ENCODE measurements at regions not wholly inside any gene's neighbourhood (a gene's known extent, or its start where the extent isn't known, plus 50 kb on each side); places are given as distances from the start of the nearest gene placed in this dataset.

DNA sequence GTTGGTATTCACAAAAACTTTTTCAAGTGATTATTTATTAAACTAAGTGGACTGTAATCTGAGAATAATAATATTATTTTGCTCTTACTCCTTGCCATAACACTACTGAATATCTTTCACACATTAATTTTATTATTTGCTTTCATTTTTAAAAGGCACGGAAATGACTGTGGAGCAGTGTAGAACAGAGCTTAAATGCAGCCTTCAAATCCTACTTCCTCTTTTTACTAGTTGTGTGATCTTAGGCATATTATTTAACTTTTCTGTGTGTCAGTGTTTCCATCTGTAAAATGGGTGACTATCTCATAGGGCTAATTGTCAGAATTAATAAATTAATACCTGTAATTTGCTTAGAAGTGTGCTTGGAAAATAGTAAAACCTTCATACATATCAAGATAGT lies 55.5 kb upstream of the SLC8A1 start:
- no peak overlapping the region for H3K27ac ChIP-seq
- TF ChIP-seq ZFX (IDR thresholded peaks at IDR 0.05), result no peak
- TF ChIP-seq, protein P1, sequence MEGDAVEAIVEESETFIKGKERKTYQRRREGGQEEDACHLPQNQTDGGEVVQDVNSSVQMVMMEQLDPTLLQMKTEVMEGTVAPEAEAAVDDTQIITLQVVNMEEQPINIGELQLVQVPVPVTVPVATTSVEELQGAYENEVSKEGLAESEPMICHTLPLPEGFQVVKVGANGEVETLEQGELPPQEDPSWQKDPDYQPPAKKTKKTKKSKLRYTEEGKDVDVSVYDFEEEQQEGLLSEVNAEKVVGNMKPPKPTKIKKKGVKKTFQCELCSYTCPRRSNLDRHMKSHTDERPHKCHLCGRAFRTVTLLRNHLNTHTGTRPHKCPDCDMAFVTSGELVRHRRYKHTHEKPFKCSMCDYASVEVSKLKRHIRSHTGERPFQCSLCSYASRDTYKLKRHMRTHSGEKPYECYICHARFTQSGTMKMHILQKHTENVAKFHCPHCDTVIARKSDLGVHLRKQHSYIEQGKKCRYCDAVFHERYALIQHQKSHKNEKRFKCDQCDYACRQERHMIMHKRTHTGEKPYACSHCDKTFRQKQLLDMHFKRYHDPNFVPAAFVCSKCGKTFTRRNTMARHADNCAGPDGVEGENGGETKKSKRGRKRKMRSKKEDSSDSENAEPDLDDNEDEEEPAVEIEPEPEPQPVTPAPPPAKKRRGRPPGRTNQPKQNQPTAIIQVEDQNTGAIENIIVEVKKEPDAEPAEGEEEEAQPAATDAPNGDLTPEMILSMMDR (conservative IDR thresholded peaks at IDR 0.05), result no peak

DNA sequence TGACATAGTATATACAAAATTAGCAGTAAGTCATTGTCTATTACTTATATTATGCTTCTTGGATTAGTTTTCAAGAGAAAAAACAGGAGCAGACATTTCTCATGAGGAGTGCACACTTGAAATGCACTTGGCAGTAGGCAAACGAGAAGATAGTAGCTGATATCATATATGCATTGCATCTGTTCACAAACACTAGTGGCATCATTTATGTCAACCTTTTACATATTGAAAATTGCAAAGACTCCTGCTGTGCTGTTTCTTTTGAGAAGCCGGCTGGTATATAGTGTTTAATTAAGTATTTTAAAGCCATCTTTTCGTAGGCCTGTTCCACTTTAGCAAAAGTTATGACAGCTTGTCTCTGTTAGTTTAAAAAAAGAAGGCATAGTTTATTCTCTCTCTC lies 58.4 kb upstream of the SLC8A1 start:
- TF ChIP-seq, protein P1 (conservative IDR thresholded peaks at IDR 0.05), result no peak
- no peak for TF ChIP-seq ZFX (IDR thresholded peaks at IDR 0.05)
- no peak overlapping the region for H3K27ac ChIP-seq

DNA sequence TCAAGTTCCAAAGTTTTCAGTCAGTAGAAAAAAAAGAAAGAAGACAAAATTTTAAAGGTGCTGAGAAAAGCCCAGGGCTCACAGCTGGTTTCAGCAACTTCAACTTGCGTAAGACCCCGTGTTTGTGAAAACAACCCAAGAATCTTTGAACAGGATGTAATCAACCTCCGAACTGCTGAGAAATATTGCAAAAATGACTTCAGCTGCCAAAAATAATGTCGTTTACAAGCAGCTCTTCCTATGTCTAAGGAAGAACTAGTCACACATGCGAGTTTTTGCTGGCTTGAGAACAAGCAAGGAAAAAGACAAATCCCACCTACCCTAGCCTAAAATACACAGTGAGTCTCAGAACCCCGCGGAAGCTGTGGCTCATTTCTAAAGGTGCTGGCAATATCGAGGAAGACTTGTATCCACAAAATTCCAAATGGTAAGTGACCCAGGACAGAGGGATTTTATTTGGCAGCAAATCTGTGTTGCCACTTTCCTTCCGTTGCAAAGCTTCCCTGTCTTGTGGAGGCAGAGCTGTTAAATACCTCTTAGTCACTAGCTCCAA lies 59.8 kb upstream of the SLC8A1 start:
- no peak overlapping the region for H3K27ac ChIP-seq
- TF ChIP-seq, protein P1 (conservative IDR thresholded peaks at IDR 0.05), result no peak
- no peak for TF ChIP-seq ZFX (IDR thresholded peaks at IDR 0.05)

DNA sequence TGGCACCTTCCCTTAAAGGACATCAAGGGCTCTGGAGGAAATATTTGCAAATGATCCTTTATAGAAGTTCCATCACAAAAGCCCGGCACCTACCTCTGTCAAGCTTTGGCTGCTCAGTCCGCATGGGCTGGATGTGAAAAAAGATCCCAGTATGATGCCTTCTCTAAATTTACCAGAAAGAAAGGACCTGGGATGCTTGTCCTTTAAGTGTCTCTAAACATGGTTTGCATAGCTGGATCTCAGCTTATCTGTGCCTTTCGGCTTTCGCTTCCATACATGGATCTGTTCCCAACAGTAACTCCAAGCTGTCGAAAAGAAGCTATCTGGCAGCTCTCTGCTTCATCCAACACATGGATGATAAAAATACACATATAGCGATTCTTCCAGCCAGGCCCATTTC lies 60.4 kb upstream of the SLC8A1 start:
- no peak overlapping the region for H3K27ac ChIP-seq
- TF ChIP-seq ZFX (IDR thresholded peaks at IDR 0.05), result no peak
- TF ChIP-seq, protein P1 (conservative IDR thresholded peaks at IDR 0.05), result no peak

DNA sequence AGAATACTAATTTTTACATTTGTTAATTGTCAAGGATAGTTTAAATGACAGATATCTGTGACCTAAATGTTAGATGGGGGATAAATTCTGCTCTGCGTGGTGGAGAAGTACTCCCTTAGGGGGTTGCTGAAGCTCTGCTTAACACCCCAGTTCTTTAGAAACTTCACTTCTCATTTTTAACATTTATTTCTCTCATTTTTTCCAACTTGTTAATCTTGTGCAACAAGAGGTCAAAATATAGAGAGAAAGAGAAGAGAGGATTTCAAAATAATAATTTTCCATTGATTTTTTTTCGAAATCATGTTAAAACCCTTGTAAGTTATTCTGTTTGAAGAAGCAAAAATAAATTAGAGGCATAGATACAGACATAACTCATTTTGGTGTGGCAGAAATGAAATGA lies 61.3 kb upstream of the SLC8A1 start:
- no peak for TF ChIP-seq ZFX (IDR thresholded peaks at IDR 0.05)
- TF ChIP-seq, protein P1 (conservative IDR thresholded peaks at IDR 0.05), result no peak
- H3K27ac ChIP-seq, result no peak overlapping the region

DNA sequence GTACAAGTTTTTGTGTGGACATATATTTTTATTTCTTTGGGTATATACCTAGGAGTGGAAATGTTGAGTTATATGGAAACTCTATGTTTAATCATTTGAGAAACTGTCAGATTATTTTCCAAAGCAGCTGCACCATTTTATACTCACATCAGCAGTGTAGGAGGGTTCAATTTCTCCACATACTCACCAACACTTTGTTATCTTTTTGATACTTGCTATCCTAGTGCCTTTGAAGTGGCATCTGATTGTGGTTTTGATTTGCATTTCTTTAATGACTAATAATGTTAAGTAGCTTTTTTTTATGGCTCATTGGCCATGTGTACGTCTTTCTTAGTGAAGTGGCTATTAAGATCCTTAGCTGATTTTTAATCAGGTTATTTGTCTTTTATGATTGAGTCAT lies 64.7 kb upstream of the SLC8A1 start:
- TF ChIP-seq, protein P1 (conservative IDR thresholded peaks at IDR 0.05), result no peak
- no peak for TF ChIP-seq ZFX (IDR thresholded peaks at IDR 0.05)
- no peak overlapping the region for H3K27ac ChIP-seq

DNA sequence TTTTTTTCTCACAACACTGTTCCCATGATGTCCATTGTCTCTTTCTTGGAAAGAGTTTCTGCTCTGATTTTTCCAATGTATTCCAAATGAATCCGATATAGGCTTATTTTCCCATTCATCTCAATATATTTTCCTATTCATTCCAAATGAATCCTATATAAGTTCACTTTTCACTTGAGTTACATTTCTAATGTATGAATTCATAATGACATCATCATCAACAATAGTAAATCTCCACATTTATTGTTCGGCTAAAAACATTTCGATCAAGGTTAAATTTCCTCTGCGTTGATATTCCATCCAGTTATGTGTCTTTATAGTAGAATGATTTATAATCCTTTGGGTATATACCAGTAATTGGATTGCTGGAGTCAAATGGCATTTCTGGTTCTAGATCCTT lies 76.7 kb upstream of the SLC8A1 start:
- TF ChIP-seq, protein P1 (conservative IDR thresholded peaks at IDR 0.05), result no peak
- H3K27ac ChIP-seq, result no peak overlapping the region
